OCI-M2 (cell line): ENCODE measurements at regions not wholly inside any gene's neighbourhood (a gene's known extent, or its start where the extent isn't known, plus 50 kb on each side); places are given as distances from the start of the nearest gene placed in this dataset.

Source experiments
- DNase-seq: peaks from one replicate; lab custom pipeline; 2025; ENCODE audit not compliant: unreplicated experiment; lab: John Stamatoyannopoulos, UW

- DNase-seq = no peak
These were observed 114.4 kb upstream of the HAAO start for GRCh38 chr2:42906557-42907411.

GRCh38 chr2:42906111-42906556, 113.8 kb upstream of the HAAO start:
- no peak for DNase-seq

GRCh38 chr2:42905341-42906110, 113.1 kb upstream of the HAAO start:
- DNase-seq = no peak

GRCh38 chr2:42904576-42904876, 112.1 kb upstream of the HAAO start:
- no peak for DNase-seq

GRCh38 chr2:42903821-42904575, 111.6 kb upstream of the HAAO start:
- DNase-seq = no peak

GRCh38 chr2:42902939-42903709, 110.7 kb upstream of the HAAO start:
- DNase-seq = no peak

- no peak for DNase-seq
These were observed 108.8 kb upstream of the HAAO start for GRCh38 chr2:42901076-42901640.

GRCh38 chr2:42900289-42900891, 108.0 kb upstream of the HAAO start:
- no peak for DNase-seq

GRCh38 chr2:42897358-42897757, 105.0 kb upstream of the HAAO start:
- no peak for DNase-seq

GRCh38 chr2:42895791-42896135, 103.4 kb upstream of the HAAO start:
- DNase-seq = no peak

- no peak for DNase-seq
These were observed 102.9 kb upstream of the HAAO start for GRCh38 chr2:42895134-42895790.

- no peak for DNase-seq
These were observed 100.8 kb upstream of the HAAO start for GRCh38 chr2:42893047-42893758.

GRCh38 chr2:42890791-42891355, 98.5 kb upstream of the HAAO start:
- no peak for DNase-seq

GRCh38 chr2:42888321-42889245, 96.2 kb upstream of the HAAO start:
- no peak for DNase-seq

GRCh38 chr2:42886921-42887320, 94.5 kb upstream of the HAAO start:
- no peak for DNase-seq

GRCh38 chr2:42882756-42883155, 90.4 kb upstream of the HAAO start:
- DNase-seq = no peak

GRCh38 chr2:42881732-42882131, 89.3 kb upstream of the HAAO start:
- DNase-seq = no peak
